HG03060 (cell line): ENCODE measurements at regions not wholly inside any gene's neighbourhood (a gene's known extent, or its start where the extent isn't known, plus 50 kb on each side); places are given as distances from the start of the nearest gene placed in this dataset.
"Not testable (repeated sequence)": the region's sequence is repeated elsewhere in the genome, so short reads cannot be mapped to it uniquely, and the experiment has no call there.

Experiments used
- ATAC-seq: cut with Tn5 transposase; IDR thresholded peaks from one replicate; pipeline ENCODE4 v1.9.1; 2021; ENCODE audit warnings: low read depth, moderate number of reproducible peaks; ENCODE audit not compliant: unreplicated experiment

GRCh38 chr6:150456466-150456865 is 87.7 kb downstream of the IYD start:
- ATAC-seq = no peak

- ATAC-seq = no peak
These were observed 88.3 kb downstream of the IYD start for GRCh38 chr6:150456902-150457643.

GRCh38 chr6:150458579-150458978 is 89.8 kb downstream of the IYD start:
- no peak for ATAC-seq

GRCh38 chr6:150463852-150464251 is 95.0 kb downstream of the IYD start:
- ATAC-seq = no peak

- ATAC-seq = no peak
These were observed 96.2 kb downstream of the IYD start for GRCh38 chr6:150464966-150465365.

- no peak for ATAC-seq
These were observed 96.8 kb downstream of the IYD start for GRCh38 chr6:150465610-150466009.

GRCh38 chr6:150466196-150466595 is 97.4 kb downstream of the IYD start:
- no peak for ATAC-seq

- ATAC-seq = no peak
These were observed 101.3 kb downstream of the IYD start for GRCh38 chr6:150470131-150470530.

- no peak for ATAC-seq
These were observed 102.3 kb downstream of the IYD start for GRCh38 chr6:150470960-150471665.

- ATAC-seq = no peak
These were observed 110.1 kb downstream of the IYD start for GRCh38 chr6:150478656-150479545.

GRCh38 chr6:150482883-150483409 is 114.1 kb downstream of the IYD start:
- ATAC-seq = no peak

- ATAC-seq = no peak
These were observed 114.3 kb upstream of the PLEKHG1 start for GRCh38 chr6:150485161-150485958.

GRCh38 chr6:150486048-150486447 is 113.6 kb upstream of the PLEKHG1 start:
- no peak for ATAC-seq

GRCh38 chr6:150490586-150490985 is 109.1 kb upstream of the PLEKHG1 start:
- ATAC-seq = no peak

- peak; percentile 85 for ATAC-seq
These were observed 108.4 kb upstream of the PLEKHG1 start for GRCh38 chr6:150491131-150491810.

- no peak for ATAC-seq
These were observed 107.9 kb upstream of the PLEKHG1 start for GRCh38 chr6:150491811-150492172.

GRCh38 chr6:150492507-150492906 is 107.2 kb upstream of the PLEKHG1 start:
- ATAC-seq = no peak

GRCh38 chr6:150492941-150493340 is 106.7 kb upstream of the PLEKHG1 start:
- no peak for ATAC-seq

- not testable (repeated sequence) for ATAC-seq
These were observed 106.1 kb upstream of the PLEKHG1 start for GRCh38 chr6:150493552-150493951.

- no peak for ATAC-seq
These were observed 105.4 kb upstream of the PLEKHG1 start for GRCh38 chr6:150494241-150494640.
